K562 (cell line): ENCODE measurements at regions not wholly inside any gene's neighbourhood (a gene's known extent, or its start where the extent isn't known, plus 50 kb on each side); places are given as distances from the start of the nearest gene placed in this dataset.

Experiments
- ADNP ChIP-seq: fragments of 200-800 bp; sonication (Bioruptor generic); IDR thresholded peaks from 2 replicates; pipeline ENCODE4 v1.6.1; 2016; ENCODE audit warnings: missing genetic modification characterization, missing compliant biosample characterization
- CHD2 ChIP-seq: IDR thresholded peaks from 2 replicates; pipeline ENCODE4 v1.6.1; 2011; ENCODE audit warnings: low read depth, low read length
- EP400 ChIP-seq: fragments of 450-650 bp; IDR thresholded peaks from 2 replicates; pipeline ENCODE4 v1.6.1; 2017; ENCODE audit warnings: antibody characterized with exemption, mild to moderate bottlenecking, moderate library complexity
- ERF ChIP-seq: fragments of 450-650 bp; formaldehyde crosslinking; IDR thresholded peaks from 2 replicates; pipeline ENCODE4 v1.4.0; 2020; ENCODE audit warnings: mild to moderate bottlenecking, mixed read lengths
- MYC ChIP-seq, 2 experiments: fragments of 250-450 bp in 1 of 2; sonication (Bioruptor Pico) in 1 of 2; IDR thresholded peaks; 2 replicates each; pipeline versions ENCODE4 v1.5.1 to v1.6.1; 2012 to 2021; ENCODE audit warnings: low read depth in 2 of 2, borderline replicate concordance in 1 of 2, improper control_type of control experiment in 1 of 2, low read length in 1 of 2, mild to moderate bottlenecking in 1 of 2, moderate library complexity in 1 of 2
- NR1H2 ChIP-seq: sonication (generic); formaldehyde crosslinking; IDR thresholded peaks from 2 replicates; pipeline ENCODE4 v1.4.0; 2020; ENCODE audit warnings: mild to moderate bottlenecking, missing genetic modification reagents
- ZNF24 ChIP-seq: fragments of 450-650 bp; IDR thresholded peaks from 2 replicates; pipeline ENCODE4 v1.6.1; 2016
- ZNF639 ChIP-seq, 2 experiments: fragments of 200-800 bp in 1 of 2; sonication (Bioruptor generic) in 1 of 2; sonication (generic) in 1 of 2; formaldehyde crosslinking in 1 of 2; IDR thresholded peaks in 1 of 2; conservative IDR thresholded peaks in 1 of 2; 2 replicates each; pipeline versions ENCODE4 v1.5.0 to v1.6.1; 2016 to 2020; ENCODE audit warnings: missing compliant biosample characterization in 1 of 2, missing genetic modification characterization in 1 of 2, missing genetic modification reagents in 1 of 2
- TF ChIP-seq, protein P1 (sequence below), 3 experiments: IDR thresholded peaks in 2 of 3; conservative IDR thresholded peaks in 1 of 3; 2 replicates each; pipeline ENCODE4 v1.5.1; 2011 to 2012; ENCODE audit warnings: low read length in 3 of 3, mild to moderate bottlenecking in 3 of 3, control low read depth in 2 of 3, improper control_type of control experiment in 1 of 3, inconsistent platforms in 1 of 3, low read depth in 1 of 3, mixed read lengths in 1 of 3, moderate library complexity in 1 of 3; ENCODE audit not compliant: insufficient read depth in 2 of 3
- TF ChIP-seq, protein P2 (sequence below): sonication (generic); formaldehyde crosslinking; IDR thresholded peaks from 2 replicates; pipeline ENCODE4 v1.8.0; 2023; ENCODE audit warnings: missing genetic modification reagents, mild to moderate bottlenecking, borderline replicate concordance

DNA sequence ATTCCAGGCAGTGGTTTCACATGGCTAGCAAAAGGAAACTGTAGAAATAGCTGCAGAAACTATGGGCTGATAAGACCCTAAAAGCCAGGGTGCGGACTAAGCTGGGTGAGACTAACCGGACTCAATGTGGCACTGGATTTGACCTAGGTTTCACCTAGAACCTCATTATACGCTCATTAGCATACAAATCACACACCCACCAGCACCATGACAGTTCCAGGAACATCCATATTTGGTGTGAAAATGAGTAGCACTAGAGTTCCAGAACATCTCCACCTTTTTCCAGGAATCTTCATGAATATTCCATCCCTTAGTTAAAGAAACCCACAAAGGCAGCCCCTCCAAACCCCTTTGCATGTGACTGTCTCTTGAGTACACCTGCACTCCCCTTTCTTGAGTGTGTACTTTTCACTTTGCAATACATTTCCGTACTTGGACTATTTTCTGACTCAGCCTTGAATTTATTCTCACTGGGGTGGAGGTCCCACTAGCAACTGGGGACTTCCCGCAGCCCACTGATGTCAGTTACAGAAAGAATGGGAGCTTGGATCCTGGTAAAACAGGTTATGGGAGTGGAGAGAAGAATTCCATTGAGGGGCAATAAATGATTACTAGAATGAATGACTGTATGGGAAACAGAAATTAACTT, 58.0 kb upstream of the SPATA31C2 start:
- TF ChIP-seq ZNF24 = no peak
- TF ChIP-seq, protein P1, sequence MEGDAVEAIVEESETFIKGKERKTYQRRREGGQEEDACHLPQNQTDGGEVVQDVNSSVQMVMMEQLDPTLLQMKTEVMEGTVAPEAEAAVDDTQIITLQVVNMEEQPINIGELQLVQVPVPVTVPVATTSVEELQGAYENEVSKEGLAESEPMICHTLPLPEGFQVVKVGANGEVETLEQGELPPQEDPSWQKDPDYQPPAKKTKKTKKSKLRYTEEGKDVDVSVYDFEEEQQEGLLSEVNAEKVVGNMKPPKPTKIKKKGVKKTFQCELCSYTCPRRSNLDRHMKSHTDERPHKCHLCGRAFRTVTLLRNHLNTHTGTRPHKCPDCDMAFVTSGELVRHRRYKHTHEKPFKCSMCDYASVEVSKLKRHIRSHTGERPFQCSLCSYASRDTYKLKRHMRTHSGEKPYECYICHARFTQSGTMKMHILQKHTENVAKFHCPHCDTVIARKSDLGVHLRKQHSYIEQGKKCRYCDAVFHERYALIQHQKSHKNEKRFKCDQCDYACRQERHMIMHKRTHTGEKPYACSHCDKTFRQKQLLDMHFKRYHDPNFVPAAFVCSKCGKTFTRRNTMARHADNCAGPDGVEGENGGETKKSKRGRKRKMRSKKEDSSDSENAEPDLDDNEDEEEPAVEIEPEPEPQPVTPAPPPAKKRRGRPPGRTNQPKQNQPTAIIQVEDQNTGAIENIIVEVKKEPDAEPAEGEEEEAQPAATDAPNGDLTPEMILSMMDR (IDR thresholded peaks at IDR 0.05 in 2 of 3, conservative IDR thresholded peaks at IDR 0.05 in 1 of 3; ENCODE audit: insufficient read depth in 2 of 3, low read depth in 1 of 3, low read length in 3 of 3) = no peak
- no peak for TF ChIP-seq CHD2
- no peak for TF ChIP-seq MYC (IDR thresholded peaks at IDR 0.05; ENCODE audit: low read depth, low read length)
- no peak for TF ChIP-seq MYC (CRISPR knock-in tag; IDR thresholded peaks at IDR 0.05; ENCODE audit: borderline replicate concordance, low read depth)
- TF ChIP-seq, protein P2, sequence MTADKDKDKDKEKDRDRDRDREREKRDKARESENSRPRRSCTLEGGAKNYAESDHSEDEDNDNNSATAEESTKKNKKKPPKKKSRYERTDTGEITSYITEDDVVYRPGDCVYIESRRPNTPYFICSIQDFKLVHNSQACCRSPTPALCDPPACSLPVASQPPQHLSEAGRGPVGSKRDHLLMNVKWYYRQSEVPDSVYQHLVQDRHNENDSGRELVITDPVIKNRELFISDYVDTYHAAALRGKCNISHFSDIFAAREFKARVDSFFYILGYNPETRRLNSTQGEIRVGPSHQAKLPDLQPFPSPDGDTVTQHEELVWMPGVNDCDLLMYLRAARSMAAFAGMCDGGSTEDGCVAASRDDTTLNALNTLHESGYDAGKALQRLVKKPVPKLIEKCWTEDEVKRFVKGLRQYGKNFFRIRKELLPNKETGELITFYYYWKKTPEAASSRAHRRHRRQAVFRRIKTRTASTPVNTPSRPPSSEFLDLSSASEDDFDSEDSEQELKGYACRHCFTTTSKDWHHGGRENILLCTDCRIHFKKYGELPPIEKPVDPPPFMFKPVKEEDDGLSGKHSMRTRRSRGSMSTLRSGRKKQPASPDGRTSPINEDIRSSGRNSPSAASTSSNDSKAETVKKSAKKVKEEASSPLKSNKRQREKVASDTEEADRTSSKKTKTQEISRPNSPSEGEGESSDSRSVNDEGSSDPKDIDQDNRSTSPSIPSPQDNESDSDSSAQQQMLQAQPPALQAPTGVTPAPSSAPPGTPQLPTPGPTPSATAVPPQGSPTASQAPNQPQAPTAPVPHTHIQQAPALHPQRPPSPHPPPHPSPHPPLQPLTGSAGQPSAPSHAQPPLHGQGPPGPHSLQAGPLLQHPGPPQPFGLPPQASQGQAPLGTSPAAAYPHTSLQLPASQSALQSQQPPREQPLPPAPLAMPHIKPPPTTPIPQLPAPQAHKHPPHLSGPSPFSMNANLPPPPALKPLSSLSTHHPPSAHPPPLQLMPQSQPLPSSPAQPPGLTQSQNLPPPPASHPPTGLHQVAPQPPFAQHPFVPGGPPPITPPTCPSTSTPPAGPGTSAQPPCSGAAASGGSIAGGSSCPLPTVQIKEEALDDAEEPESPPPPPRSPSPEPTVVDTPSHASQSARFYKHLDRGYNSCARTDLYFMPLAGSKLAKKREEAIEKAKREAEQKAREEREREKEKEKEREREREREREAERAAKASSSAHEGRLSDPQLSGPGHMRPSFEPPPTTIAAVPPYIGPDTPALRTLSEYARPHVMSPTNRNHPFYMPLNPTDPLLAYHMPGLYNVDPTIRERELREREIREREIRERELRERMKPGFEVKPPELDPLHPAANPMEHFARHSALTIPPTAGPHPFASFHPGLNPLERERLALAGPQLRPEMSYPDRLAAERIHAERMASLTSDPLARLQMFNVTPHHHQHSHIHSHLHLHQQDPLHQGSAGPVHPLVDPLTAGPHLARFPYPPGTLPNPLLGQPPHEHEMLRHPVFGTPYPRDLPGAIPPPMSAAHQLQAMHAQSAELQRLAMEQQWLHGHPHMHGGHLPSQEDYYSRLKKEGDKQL (CRISPR knock-in tag) = no peak
- TF ChIP-seq NR1H2 = no peak
- no peak for TF ChIP-seq ERF (CRISPR knock-in tag)
- TF ChIP-seq ADNP (tag) = no peak
- TF ChIP-seq EP400 = no peak
- TF ChIP-seq ZNF639 (CRISPR knock-in tag; conservative IDR thresholded peaks at IDR 0.05 in 1 of 2, IDR thresholded peaks at IDR 0.05 in 1 of 2) = no peak
